ENCODE measurements at regions not wholly inside any gene's neighbourhood (a gene's known extent, or its start where the extent isn't known, plus 50 kb on each side); places are given as distances from the start of the nearest gene placed in this dataset.

DNA sequence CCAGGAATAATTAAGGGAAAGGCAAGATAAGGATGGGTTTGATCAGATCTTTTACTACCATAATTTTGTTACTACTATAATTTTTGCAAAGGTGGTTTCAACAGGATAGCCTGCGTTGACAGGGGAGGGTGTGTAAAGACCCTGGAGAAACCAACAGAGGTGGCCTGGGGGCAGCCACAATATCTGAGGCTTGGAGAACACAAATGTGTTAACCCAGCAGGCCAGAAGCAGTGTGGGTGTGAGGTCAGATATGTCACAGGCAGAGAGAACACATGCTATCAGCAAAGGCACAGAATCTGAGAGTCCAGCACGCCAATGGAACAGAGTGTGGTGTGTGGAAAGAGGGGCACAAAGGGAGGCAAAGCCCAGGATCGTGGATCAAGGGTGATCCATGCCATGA, 399.4 kb upstream of the TRIB2 start:
- ChIA-PET CTCF (no interaction called here), POLR2A (no interaction called here)

DNA sequence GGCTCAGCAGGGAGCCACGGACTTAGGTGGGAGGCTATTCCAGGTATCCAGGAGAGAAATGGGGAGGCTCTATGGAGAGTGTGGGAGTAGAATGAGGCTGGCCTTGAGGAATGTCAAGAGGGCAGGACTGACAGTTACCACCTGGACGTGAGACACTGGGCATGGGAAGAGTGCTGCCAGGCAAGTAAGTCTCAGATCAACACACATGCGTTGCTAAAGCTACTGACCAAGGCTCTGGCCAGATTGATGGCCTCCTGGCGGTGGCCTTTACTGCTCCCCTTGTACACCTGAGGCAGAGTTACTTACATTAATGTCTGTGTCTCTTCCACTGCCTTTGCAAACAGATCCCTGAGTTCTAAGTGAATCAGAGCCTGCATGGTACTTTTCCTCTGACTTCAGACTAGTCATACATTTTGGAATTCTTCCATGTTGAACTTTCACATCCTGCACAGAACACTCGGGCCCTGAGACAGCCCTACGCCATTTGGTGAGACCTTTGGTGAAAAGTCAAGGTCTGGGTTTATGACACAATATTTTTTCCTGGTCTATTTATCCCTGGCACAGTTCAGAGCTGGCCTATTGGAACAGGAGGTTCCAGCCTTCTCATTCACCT, 398.8 kb upstream of the TRIB2 start:
- ChIA-PET POLR2A (no interaction called here), CTCF (no interaction called here)

DNA sequence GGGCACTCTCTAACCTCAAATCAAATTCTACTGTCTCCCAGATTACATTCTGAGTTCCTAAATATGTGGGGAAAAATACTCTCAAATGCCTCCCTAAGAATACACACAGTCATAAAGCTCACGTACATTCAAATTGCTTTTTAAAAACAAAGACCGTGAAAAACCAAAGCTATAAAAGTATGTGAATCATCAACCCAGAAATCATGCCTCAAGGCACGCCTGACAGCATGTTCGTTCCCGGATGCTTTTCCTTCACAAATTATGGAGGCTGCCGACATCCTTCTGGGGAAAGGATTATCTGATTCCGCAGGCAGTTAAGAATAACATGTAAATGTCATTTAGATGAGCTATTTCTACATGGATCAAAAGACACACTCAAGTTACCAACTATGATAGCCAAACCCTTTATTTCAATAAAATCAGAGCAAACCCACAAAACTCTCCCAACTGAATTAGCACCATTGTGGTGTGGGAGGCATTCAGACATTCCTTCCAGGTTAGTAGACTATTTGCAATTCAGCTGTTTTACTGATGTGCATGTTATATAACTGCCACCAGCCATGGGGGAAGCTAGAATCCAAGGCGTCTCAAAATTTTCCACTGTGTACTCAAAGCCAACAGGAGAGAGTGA, 398.2 kb upstream of the TRIB2 start:
- POLR2A ChIA-PET, result no interaction called here
- CTCF ChIA-PET, result no interaction called here

DNA sequence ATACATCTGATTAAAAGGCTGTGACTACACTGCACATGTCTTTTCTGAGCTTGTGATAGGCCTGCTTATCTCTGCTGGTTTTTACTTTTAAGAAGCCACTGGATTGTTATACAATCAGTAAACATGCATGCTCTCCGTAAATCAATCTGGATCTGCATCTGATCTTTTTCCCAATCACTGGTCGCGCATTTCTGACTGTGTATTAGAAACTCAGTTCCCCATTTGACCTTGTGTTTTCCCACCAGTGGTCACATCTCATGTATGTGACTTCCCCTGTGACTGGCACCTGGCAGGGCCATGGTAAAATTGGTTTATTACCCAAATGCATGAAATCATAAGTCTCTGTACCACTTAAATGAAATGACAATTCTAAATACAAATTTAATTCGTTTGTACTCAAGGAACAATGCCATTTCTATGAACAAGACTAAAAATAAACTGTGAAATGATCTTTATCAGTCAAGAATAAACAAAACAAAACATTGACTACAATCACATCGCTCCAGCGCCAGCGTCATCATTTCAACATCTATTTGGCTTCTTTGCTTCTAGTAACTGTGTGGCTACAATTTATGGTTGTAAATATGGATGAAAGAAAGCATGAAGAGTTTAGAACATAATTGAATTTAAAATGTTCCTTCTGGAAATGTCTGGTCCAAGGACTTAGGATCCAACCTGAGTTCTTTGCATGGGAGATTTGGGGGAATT, 396.6 kb upstream of the TRIB2 start:
- ChIA-PET CTCF (no interaction called here), POLR2A (no interaction called here)

DNA sequence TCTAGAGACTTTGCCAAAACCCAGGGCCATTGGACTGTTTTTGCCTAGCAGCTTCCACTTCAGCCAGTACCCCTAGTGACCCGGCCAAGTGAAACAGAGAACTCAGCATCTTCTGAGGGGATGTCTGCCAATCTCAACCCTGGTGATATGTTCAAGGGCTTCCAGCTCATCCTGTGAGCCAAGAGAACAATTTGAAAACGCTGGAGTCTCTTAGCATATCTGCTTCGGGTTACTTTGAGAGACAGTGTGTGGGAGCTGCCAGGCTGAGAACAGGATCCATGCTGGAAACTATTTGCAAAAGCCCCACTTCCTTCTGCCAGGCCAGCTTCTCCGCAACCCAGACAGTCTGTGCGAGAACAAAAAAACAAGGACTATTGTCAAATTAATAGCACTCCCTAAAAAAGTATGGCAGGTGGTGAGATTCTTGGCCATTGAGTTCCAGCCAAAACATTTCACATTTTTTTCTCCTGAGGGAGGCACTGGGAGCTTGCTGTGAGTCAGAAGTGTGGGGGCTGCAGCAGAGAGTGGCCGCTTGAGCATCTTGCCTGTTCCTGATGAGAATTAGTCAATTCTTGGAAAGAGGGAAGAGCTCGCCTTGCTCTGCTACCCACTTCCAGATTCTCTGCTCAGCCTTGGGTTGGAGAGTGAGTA, 395.6 kb upstream of the TRIB2 start:
- ChIA-PET POLR2A (no interaction called here), CTCF (no interaction called here)

DNA sequence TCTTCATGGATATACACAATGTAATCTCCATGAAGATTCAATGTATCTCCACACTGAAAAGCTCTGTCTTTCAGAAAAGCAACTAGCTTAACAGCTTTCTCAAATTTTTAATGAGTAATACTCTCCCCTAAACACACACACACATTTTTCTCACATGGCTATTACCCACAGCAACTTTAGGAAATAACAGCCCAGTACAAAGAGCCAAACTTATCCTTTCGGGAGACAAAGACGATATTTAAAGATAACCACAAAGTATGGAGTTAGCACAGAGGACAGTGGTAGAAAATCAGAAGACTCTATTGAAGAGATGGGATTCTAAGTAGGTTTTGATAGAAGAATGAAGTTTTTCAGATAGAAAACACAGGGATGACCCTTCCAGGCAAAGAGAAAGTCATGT, 394.9 kb upstream of the TRIB2 start:
- POLR2A ChIA-PET, result no interaction called here
- CTCF ChIA-PET, result no interaction called here

DNA sequence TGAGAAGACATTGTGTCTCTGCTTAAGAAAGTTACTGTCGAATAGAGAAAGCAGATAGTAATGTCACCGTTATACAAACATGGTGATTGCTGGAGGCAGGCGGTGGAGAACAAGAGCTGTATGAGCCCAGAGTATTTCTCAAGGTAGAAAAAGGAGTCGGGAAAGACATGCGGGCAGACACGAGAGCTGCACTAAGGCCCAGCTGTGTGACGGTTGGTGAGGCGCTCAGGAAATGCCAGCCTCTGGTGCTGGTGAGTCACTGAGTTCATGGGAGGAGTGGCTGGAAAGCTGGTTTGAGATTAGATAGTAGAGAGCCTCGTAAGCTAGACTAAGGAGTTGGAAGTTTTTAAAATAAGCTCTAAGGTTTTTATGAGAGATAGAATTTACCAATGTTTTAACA, 390.9 kb upstream of the TRIB2 start:
- ChIA-PET CTCF (no interaction called here), POLR2A (no interaction called here)

DNA sequence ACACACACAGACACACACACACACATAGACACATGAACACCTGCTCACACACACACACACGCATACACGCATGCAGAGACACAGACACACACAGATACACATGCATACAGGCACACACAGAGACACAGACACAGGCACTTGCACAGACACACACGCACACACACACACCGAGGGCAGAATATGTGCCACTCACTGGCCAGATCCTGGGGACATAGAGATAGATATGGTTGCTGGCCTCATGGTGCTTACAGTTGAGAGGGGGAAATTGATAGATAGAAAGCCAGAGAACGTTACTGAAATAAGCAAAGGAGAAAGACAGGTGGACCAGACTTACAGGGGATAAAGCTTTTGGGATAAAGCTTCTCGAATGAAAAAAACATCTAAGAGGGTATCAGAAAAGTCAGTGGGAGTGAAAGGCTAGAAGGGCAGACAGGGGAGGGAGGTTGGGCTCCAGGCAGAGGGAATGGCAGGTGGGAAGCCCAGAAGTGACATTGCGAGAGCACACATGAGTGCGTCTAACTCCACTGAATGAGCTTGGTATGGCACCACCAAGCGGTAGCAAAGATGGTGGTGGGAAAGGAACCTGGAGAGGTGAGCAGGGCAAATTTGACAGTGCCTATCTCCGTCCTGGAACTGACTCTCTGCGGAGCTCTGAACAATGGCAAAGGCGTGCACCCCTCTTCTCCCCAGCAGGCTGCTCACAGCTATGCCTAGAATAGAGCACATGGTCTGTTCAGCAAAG, 390.1 kb upstream of the TRIB2 start:
- ChIA-PET CTCF (no interaction called here), POLR2A (no interaction called here)

DNA sequence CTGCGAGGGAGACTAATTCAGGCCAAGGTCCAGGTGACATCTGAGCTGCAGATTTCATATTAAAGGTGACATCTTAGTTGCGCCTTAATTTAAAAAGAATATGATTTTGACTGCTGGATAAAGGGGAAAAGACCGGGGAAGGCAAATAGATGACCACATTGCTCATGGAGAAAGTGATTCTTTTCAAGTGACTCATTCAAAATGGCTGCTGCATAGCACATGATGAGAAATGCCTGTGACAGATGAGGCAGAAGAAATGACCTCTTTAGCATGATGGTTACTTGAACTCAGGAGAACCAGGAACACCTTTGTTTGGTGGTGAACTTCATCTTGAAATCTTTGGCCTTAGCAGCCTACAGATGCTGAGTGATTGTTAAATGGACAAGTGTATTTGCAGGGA, 385.8 kb upstream of the TRIB2 start:
- CTCF ChIA-PET, result no interaction called here
- POLR2A ChIA-PET, result no interaction called here

DNA sequence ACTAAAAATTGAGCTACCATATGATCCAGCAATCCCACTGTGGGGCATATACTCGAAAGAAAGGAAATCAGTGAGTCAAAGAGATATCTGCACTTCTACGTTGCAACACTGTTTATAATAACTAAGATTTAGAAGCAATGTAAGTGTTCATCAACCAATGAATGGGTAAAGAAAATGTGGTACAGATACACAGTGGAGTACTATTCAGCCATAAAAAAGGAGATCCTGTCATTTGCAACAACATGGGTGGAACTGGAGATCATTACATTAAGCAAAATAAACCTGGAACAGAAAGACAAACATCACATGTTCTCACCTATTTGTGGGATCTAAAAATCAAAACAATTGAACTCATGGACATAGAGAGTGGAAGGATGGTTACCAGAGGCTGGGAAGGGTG, 385.0 kb upstream of the TRIB2 start:
- ChIA-PET CTCF (no interaction called here), POLR2A (no interaction called here)

DNA sequence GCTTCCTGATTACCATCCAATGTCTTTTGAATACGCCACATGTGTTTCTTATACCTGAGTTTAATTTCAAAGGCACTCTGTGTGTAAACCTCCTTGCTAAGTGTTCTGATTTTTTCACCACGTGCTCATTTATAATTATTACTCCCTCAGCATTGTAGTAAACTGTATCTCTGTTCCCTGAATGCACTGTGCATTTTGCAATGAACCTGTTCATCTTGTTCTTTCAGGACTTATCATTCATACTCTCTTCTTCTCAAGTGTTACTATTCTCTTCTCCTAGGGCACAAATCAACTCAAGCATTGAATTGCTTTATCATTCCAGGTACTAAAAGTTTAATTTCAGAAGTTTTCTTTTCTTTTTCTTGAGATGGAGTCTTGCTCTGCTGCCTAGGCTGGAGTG, 383.4 kb upstream of the TRIB2 start:
- CTCF ChIA-PET, result no interaction called here

DNA sequence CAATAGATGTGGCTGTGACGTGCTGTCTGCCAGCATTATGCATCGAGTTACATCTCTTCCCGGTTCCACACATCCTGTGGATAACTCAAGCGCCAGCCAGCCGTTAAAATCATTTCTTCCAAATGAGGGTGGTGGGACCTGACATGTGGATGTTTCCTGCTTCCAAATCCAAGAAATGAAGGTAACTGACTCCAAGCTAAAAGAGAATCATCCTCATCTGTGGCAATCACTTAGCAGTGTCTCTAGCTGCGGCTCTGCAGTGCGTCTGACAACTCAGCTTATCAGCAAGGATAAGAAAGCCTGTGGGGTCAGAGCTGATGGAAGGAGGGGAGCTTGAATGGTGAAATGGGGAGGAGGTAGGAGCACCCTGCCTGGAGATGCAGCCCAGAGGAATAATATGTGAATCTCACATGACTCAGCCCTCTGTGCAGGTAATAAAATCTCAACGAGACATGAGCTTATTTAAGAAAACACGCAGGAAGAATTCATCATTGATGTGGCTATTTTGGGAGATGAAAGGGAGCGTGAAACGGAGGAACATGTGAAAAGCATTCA, 382.2 kb upstream of the TRIB2 start:
- CTCF ChIA-PET, result no interaction called here
- POLR2A ChIA-PET, result no interaction called here

More for the DNA sequence above, 383.4 kb upstream of the TRIB2 start:
- POLR2A ChIA-PET, result no interaction called here

DNA sequence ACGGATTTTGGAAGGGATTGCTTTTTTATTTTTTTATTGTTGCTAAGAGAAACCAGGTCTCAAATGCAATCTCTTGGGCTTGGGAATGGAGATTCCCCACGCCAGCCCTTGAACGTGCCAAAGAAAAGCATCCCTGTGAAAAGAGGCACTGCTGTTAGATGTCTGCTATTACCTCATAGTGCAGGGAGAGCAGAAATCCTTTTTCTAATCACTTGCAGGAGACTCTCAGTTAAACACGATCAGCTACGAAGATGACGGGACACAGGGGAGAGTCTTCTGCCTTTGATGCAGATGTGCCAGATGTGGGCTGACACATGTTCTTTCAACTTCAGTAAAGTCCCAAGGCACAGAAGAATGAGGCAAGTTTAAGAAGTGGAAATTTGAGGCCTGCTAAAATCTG, 381.6 kb upstream of the TRIB2 start:
- POLR2A ChIA-PET, result no interaction called here
- CTCF ChIA-PET, result no interaction called here

DNA sequence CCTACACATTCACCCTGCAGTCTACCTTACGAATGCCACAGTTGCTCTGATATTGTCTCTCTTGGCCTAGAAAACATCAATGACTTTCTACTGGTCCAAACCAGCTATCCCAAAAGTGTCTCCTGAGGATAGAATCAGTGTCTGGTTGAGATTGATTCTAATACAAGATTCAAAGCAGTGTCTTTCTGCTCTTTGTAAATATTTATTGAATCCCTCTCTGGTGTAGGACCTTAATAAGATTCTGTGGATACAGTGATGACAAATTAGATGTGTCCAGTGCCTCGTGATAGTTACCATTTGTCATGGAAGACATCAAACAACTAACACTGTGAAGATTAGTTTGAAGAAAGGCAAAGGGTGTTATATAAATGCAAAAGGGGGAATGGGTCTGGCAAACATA, 380.7 kb upstream of the TRIB2 start:
- POLR2A ChIA-PET, result no interaction called here
- CTCF ChIA-PET, result no interaction called here

DNA sequence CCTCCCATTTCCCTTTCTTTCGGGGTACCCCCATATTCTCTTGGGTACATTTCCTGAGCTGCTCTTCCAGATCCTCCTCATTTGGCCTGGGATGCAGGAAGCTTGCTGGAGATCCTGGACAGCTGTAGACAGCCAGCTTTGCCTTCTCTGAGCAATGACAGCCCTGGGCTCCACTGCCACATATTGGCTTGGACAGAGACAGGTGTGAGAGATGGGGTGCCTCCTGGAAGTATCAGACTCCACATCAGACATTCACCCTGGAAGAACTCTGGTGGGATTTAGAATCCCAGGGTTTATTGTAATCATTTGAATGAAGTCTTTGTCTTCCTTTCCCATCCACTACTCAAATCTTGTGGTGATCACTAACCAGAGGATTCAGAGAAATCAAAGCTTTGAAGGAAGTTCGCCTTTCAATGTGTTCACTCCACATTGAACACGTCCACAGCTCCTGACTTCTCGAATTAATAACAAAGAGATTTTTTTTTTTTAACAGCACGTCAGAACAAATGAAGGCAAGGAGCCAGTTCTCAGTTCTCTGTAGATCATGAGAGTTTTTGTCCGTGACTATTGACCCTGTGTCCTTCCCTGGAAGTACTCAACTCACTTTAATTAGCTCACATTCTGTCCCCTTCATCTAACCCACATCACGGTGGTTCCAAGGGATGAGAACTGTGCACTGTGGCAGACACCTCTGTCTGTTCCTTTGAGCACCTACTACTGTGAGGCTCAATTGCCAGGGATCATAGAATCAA, 377.6 kb upstream of the TRIB2 start:
- CTCF ChIA-PET, result no interaction called here
- POLR2A ChIA-PET, result no interaction called here

DNA sequence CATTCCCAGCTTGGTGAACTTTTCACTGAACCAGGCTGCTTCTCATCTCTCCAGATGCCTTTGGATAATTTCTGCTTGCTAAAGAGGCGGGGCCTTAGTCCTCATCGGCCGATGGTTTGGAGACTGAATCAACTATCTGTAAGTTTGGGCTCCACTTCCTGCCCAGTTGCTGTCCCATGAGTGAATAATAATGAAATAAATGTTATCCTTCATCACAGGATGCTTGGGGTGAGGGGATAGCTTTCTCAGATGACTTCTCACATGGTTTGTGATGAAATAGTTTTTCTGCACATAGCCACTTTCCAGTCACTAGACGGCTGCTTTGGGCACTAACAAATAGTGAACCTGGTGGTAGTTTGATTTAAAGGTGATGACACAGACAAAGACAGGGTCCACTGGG, 376.6 kb upstream of the TRIB2 start:
- CTCF ChIA-PET, result no interaction called here
- POLR2A ChIA-PET, result no interaction called here

DNA sequence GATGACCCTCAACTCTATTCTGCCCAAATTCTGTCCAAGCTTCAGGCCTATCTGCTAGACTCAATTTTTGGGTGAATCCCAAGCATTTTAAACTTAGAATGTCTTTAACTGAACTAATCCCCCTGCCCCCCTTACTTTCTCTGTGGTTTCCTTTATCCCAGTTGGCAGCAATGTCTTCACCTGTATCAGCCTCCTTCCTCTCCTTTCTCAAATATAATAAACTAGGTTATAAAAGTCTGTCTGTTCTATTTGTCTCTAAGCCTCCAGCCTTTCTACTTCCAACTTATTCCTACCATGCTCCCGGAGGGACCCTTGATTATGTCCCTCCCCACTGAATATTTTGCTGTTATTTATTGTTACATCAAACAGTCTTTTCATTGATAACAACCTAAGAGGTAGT, 375.5 kb upstream of the TRIB2 start:
- ChIA-PET CTCF (no interaction called here), POLR2A (no interaction called here)

DNA sequence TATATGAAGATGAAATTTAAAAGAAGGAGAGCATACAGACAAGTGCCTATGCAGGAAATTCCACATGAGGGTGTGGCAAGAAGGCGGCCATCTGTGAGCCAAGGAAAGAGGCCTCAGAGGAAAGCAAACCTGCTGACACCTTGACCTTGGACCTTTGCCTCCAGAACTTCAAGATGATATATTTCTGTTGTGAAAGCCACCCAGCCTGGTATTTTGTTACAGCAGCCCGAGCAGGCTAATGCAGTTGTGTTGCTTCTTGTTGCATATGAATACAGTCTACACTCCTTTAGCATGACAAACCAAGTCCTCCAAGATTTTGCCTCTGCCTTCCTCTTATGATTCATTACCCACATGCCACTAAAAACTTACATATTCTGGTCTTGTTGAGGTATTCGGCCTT, 374.8 kb upstream of the TRIB2 start:
- CTCF ChIA-PET, result no interaction called here
- POLR2A ChIA-PET, result no interaction called here

DNA sequence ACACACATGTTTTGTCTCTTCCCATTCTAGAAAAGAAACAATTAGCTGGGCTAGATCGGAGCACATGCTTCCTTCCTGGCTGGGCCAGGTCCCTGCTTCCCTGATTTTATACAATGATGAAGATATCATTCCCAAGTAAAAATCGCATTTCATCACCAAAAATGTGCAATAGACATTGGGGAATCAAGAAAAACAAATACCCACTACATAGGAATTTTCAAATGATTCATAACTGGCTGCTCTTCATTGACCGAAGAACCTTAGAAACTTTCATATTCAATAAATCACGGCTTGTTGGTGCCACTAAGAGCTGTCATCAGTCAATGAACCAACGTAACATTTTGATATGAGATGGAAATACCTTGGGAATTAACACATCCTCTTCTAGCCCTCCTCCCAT, 373.6 kb upstream of the TRIB2 start:
- CTCF ChIA-PET, result no interaction called here
- POLR2A ChIA-PET, result no interaction called here

DNA sequence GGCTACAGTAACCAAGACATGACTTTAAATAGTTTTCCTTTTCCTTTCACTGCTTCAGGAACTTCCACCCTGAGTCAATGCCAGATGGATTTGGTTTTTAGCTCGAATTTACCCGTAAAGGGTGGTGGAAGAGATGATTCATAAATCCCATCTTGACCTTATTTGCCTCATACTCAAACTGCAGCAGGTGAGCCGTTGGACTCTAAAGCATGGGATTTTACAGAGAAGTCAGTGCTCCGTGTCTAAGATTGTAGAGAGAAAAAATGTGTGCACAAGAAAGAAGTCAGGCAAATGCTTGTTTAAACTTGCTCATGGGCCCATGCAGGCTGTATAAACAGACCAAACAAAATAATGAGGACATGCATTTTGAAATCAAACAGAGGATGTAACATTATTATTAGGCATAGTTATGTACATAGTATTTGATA, 369.7 kb upstream of the TRIB2 start:
- ChIA-PET CTCF (no interaction called here), POLR2A (no interaction called here)

Data from activated CD8-positive, alpha-beta memory T cell treated with anti-CD3 and anti-CD28 coated beads for 36 hours (primary cell).